Eye (tissue), 1 donor: ENCODE measurements at regions not wholly inside any gene's neighbourhood (a gene's known extent, or its start where the extent isn't known, plus 50 kb on each side); places are given as distances from the start of the nearest gene placed in this dataset.
"Not testable (repeated sequence)": the region's sequence is repeated elsewhere in the genome, so short reads cannot be mapped to it uniquely, and the experiment has no call there.

Experiments used
- DNase-seq: peaks from one replicate; pipeline ENCODE4 v3.0.0-alpha.2; 2015

GRCh38 chr2:238502088-238502810 is 75.5 kb downstream of the ASB1 start:
- no peak for DNase-seq

DNA sequence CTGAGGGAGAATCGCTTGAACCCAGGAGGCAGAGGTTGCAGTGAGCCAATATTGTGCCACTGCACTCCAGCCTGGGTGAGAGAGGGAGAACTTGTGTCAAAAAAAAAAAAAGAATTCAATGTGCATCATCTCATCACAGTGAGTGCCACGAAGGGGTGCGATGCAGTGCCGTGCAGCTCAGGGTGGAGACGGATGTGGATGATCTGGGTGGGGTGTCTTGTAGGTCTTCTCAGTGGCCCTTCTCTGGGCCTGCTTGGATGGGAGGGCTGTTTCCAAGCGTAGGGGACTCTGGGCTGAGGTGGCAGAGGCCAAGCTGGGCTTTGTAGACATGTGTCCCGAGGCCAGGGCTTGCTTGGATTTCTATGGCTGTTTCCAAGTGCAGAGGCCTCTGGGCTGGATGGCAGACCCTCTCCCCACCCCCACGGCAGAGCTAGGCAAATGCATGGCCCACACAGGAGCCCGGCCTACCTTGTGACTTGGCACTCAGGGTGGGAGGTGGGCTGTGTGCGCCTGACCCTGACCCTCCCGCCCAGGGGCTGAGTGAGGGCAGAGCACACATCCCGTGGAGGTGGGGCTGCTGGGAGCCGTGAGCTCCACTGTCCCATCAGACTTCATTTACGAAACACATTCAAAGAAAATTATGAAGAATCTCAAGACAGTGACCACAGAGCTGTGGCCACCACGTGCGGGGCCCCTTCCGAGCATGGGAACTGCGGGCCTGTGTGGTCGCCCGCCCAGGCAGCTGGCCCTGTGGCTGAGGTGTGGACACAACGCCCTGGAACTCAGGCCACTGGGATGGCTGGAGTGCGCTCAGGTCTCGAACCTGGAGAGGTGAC is 76.4 kb downstream of the ASB1 start:
- DNase-seq = no peak

DNA sequence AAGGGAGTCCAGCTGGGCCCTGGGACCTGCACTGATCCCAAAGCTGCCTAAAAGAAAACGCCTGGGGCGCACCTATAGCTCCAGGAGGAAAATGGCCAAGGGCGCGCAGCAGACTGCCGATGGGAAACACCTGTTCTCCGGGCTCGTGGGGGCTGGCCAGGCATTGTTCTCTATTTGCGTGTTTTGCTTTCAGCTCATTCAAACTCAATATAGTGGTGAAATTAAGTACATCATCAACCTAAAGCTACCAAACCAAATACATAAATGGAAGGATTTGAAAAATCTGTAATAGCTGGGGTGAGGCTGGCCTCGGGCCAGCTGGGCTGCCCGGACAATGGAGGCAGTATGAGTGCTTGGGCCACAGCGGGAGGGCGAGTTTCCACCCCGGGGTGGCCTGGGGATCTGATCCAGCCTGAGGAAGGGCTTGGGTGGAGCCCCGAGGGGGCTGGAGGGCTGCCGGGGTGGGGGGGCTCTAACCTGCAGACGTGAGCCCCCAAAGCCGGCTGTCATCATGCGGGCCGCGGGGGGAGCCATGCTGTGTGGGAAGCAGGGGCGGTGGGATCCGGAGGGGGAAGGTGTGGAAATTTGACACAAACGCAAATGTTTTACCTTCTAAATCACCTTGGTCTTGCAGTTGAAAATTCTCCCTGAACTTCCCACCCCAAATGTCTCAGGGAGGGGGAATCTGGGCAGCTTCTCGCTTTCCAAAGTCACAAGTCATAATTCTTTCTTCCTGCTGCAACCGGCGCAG is 77.6 kb downstream of the ASB1 start:
- no peak for DNase-seq

DNA sequence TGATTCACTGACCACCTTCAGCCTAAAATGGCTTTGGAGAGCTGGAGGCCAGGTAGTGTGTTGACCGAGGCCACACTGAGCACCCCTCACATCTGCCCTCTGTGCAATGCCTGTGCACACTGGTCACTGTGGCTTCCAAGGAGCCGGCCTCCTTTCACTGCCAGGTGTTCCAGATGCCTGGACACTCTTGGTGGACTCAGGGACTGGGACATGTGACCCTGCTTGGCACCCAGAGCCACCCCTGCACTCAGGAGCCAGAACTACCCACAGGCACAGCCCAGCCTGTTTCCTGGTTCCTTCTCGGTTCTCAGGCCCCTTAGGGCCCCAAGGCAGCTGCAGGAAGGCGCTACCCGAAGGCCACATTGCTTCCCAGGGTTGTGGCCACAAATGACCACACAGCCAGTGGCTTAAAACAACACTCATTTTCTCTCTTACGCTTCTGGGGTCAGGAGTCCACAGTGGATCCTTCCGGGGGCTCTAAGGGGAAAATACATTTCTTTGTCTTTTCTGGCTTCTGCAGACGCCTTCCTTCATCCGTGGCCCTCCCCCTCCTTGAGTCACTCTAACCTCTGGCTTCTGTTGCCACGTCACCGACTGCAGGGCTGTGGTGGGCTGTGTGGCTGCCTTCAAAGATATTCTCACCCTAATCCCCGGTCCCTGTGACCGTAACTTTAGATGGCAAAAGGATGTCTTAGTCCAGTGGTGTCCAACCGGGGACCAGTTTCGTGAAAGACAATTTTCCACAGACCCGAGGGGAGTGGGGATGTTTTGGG is 78.6 kb downstream of the ASB1 start:
- no peak for DNase-seq

DNA sequence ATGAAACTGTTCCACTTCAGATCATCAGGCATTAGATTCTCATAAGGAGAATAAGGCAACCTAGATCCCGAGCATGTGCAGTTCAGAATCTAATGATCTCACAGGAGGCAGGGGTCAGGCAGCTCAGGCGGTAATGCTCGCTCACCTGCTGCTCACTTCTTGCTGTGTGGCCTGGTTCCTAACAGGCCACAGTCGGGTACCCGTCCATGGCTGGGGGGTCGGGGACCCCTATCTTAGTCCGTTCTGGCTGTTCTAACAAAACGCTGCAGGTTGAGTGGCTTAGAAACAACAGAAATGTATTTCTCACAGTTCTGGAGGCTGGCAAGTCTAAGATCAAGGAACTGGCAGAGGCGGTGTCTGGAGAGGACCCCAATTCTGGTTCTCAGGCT is 79.2 kb downstream of the ASB1 start:
- no peak for DNase-seq

- DNase-seq = no peak
These were observed 79.8 kb downstream of the ASB1 start for GRCh38 chr2:238506371-238507068.

DNA sequence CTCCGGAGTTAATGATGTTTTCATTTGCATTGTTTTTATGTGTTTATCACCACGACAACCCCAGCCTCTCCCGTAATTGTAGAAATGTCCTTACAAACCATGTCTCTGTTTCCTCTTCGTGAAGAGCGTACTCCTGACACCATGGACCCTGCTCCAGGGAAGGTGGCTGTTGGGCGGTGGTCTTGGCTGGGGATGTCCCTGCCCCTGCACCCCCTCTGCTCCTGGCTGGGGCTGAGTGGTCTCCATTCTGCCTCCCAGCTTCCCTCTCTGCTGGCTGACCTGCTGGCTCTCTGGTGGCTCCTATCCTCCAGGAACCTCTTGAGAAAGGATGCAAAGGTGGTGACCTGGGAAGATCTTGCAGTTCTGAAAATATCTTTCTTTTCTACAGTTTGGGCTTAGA is 81.1 kb downstream of the ASB1 start:
- DNase-seq = no peak

- DNase-seq = peak; percentile 82
These were observed 82.6 kb downstream of the ASB1 start for GRCh38 chr2:238509151-238509835.

- DNase-seq = no peak
These were observed 83.2 kb downstream of the ASB1 start for GRCh38 chr2:238509903-238510302.

DNA sequence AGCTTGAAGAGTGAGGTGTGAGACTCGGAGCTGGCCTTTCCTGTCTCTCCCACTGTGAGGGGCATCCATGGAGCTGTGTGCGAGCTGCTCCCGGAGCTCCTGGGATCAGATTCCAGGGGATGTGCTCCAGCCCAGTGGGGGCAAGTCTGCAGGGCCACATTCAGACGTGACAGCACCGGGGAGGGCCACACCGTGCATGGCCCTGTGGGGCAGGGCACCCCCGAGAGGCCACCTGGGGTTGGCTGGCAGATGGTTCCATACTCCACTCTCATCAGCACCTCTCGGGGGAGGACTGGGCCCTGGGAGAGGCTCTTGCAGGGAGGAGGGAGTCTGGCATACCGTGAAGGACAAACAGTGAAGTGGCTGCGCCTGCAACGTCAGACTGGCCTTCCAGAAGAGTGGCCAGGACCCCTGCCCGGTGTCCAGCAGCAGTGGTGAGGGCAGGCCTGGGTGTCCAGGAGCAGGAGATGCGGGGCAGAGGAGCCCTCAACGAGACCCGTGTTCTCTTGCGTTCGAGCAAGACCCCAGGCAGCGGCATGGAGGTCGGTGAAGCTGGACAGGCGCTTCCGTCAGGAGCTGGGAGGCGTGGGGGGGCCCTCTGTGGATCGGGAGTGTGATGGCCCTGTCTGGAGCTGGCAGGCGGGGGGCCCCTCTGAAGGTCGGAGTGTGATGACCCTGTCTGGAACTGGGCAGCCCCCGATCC is 84.3 kb downstream of the ASB1 start:
- no peak for DNase-seq

- no peak for DNase-seq
These were observed 84.9 kb downstream of the ASB1 start for GRCh38 chr2:238511614-238511950.

DNA sequence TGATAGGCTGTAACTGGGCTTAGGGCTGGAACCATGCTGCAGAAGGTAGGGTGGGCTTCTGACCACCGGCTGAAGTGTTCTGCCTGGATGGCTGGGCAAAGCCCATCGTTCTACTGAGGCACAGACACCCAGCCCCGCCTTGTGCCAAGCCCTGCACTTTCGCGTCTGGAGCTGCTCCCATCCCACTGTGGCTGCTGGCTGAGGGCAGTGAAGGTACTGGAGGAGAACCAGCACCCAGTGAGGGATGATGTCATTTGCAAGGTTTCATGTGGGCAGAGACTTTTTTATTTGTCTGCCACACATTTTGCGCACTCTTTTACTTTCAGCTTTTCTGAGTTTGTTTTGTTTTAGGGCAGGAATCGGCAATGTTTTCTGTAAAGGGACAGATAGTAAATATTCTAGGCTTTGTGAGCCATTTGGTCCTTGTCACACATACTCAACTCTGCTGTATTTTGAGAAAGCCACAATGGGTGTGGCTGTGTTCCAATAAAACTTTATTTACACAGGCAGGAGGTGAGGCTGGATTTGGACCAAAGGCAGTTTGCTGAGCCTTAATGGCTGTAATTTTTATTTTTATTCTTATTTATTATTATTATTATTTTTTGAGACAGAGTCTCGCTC is 85.6 kb downstream of the ASB1 start:
- DNase-seq = no peak

- DNase-seq = no peak
These were observed 86.6 kb downstream of the ASB1 start for GRCh38 chr2:238513346-238513745.

- DNase-seq = not testable (repeated sequence)
These were observed 87.3 kb downstream of the ASB1 start for GRCh38 chr2:238514024-238514423.

DNA sequence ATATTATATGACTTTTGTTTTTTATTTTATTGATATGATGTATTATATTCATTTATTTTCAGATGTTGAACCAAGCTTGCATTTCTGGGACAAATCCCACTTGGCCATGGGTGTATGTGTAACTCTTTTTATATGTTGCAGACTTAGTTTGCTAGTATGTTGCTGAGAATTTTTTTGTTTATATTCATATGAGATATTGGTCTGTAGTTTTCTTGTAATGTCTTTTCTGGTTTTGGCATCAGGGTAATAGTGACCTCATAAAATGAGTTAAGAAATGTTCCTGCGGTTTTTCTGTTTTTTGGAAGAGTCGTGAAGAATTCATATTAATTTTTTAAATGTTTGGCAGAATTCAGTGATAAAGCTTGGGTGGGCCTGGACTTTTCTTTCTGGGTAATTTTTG is 88.7 kb downstream of the ASB1 start:
- DNase-seq = no peak

GRCh38 chr2:238517209-238517608 is 90.5 kb downstream of the ASB1 start:
- DNase-seq = no peak

DNA sequence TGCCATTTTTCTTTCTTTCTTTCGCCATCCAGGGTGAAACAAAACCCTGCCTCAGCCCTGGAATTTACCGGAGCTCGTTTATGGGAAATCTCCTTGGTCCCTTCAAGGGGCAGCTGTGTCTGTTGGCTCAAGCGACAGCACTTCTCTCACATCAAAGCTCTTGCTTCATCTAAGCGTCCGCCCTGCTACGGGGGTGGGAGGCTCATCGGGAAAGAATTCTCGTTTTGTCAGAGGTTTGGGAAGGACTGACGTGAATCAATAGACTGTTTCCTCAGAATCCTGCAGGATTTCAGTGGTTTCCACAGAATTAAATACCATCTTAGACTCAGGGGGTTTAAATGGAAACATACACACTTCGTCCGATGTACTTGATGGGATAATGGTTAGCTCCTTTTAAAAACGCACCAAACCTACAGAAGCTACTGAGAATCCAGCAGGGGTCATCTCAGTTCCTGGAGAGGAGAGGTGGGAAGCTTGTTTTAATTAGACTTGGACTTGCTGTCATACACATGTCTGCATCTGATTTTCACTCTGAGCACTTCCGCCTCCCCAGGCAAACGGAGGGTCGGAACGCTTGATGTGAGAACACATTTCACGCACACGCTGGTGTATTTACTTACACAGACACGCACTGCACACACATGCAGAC is 91.6 kb downstream of the ASB1 start:
- DNase-seq = peak; percentile 62

DNA sequence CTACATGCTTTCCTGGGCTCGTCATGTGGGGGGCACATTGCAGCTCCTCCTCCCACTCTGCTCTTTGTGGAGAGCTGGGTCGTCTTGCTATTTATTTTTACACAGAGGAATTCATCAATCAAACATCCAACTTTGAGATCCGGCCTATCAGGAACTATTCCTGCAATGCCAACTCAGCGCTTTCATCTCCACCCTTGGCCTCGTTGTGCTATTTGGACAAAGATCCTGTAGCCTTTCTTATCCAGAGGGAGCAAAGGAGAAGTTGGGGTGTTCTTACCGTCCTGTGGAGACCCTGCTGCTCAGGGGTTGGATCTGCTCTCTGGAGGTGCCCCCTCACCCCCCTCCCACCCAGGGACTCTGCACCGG is 92.1 kb downstream of the ASB1 start:
- DNase-seq = no peak

DNA sequence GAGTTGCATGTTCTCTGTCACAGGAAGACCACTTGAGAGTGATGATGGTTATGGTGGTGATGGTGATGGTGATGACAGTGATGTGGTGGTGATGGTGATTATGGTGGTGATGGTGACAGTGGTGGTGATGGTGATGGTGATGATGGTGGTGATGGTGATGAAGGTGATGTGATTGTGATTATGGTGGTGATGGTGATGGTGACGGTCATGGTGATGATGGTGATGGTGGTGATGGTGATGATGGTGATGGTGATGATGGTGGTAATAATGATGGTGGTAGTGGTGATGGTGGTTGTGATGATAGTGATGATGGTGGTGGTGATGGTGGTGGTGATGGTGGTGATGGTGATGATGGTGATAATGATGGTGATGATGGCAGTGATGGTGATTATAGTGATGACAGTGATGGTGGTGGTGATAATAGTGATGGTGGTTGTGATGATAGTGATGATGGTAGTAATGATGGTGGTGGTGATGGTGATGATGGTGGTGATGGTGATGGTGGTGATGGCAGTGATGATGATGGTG is 93.7 kb downstream of the ASB1 start:
- no peak for DNase-seq

DNA sequence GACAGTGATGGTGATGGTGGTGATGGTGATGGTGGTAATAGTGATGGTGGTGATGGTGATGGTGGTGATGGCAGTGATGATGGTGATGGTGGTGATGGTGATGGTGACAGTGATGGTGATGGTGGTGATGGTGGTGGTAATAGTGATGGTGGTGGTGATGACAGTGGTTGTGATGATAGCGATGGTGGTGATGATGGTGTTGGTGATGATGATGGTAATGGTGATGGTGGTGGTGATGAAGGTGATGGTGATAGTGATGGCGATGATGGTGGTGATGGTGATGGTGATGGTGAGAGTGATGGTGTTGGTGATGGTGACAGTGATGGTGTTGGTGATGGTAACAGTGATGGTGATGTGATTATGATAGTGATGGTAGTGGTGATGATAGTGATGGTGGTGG is 94.3 kb downstream of the ASB1 start:
- no peak for DNase-seq
